Lower leg skin (tissue), 3 donors: ENCODE measurements at regions not wholly inside any gene's neighbourhood (a gene's known extent, or its start where the extent isn't known, plus 50 kb on each side); places are given as distances from the start of the nearest gene placed in this dataset.

ENCODE experiments used
- POLR2A ChIP-seq, 2 donors: fragments of 450-650 bp; IDR thresholded peaks; one replicate each; pipeline ENCODE4 v1.6.1; 2016 to 2017; ENCODE audit warnings: antibody characterized with exemption in 2 of 2, mild to moderate bottlenecking in 1 of 2, moderate library complexity in 1 of 2
- TF ChIP-seq, protein P1 (sequence below), 3 donors: fragments of 450-650 bp; IDR thresholded peaks; one replicate each; pipeline ENCODE4 v1.5.1; 2016; ENCODE audit warnings: antibody characterized with exemption in 3 of 3, mild to moderate bottlenecking in 3 of 3, moderate library complexity in 2 of 3

GRCh38 chr5:51846015-51846414 lies 462.8 kb downstream of the ISL1 start:
- no peak for TF ChIP-seq POLR2A (IDR thresholded peaks at IDR 0.05)
- TF ChIP-seq, protein P1, sequence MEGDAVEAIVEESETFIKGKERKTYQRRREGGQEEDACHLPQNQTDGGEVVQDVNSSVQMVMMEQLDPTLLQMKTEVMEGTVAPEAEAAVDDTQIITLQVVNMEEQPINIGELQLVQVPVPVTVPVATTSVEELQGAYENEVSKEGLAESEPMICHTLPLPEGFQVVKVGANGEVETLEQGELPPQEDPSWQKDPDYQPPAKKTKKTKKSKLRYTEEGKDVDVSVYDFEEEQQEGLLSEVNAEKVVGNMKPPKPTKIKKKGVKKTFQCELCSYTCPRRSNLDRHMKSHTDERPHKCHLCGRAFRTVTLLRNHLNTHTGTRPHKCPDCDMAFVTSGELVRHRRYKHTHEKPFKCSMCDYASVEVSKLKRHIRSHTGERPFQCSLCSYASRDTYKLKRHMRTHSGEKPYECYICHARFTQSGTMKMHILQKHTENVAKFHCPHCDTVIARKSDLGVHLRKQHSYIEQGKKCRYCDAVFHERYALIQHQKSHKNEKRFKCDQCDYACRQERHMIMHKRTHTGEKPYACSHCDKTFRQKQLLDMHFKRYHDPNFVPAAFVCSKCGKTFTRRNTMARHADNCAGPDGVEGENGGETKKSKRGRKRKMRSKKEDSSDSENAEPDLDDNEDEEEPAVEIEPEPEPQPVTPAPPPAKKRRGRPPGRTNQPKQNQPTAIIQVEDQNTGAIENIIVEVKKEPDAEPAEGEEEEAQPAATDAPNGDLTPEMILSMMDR (IDR thresholded peaks at IDR 0.05), result no peak
